ENCODE measurements at regions not wholly inside any gene's neighbourhood (a gene's known extent, or its start where the extent isn't known, plus 50 kb on each side); places are given as distances from the start of the nearest gene placed in this dataset.
"Not testable (repeated sequence)": the region's sequence is repeated elsewhere in the genome, so short reads cannot be mapped to it uniquely, and the experiment has no call there.

DNA sequence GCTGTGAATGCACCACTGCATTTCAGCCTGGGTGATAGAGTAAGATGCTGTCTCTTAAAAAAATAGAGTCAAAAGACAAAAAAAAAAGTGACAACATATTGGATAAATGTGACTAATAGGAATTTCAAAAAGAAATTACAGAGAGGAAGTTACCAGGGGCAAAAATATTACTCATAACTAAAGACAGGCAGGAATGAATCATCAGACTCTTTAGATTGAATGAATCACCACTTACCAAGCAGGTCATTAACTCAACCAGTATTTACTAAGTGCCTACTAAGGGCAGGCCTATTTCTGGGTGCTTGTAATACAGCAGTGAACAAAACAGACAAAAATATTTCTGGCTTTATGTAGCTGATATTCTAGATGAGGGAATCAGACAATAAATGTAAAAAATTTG, 301.3 kb downstream of the UBE2NL start:
- H3K4me3 ChIP-seq (ENCODE audit: low read length); DNase-seq (ENCODE audit: low read depth): not testable (repeated sequence)

DNA sequence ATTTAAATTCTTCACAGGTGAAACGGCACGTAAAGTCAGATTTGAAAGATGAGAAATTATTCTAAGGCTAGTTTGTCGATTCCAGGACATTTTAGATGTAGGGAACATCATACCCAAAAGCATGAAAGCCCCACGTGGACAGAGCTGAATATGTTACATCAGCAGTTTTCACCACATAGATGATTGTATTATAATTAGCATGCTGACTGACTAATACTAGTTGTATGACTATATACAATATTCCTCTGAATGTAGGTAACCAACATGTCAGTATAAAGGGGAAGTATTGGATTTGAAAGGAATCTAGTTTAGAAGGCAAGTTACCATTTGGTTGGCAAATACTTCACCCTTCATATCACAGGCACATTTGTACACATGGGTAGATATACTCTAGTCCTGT, 304.6 kb downstream of the UBE2NL start:
- H3K4me3 ChIP-seq (ENCODE audit: low read length) = not testable (repeated sequence)

DNA sequence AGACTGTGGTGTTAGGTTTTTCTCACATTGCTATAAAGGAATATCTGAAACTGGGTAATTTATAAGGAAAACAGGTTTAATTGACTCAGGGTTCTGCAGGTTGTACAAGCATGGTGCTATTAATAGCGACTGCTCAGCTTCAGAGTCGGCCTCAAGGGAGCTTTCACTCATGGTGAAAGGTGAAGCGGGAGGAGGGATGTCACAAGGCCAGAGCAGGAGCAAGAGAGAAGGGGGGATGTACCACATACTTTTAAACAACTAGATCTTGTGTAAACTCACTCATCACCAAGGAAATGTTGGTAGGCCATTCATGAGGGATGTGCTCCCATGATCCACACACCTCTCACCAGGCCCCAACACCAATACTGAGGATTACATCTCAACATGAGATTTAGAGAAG, 313.2 kb downstream of the UBE2NL start:
- DNase-seq (ENCODE audit: low read depth); H3K4me3 ChIP-seq (ENCODE audit: low read length): not testable (repeated sequence)

More for the DNA sequence above, 304.6 kb downstream of the UBE2NL start:
- not testable (repeated sequence) for DNase-seq (ENCODE audit: low read depth)

DNA sequence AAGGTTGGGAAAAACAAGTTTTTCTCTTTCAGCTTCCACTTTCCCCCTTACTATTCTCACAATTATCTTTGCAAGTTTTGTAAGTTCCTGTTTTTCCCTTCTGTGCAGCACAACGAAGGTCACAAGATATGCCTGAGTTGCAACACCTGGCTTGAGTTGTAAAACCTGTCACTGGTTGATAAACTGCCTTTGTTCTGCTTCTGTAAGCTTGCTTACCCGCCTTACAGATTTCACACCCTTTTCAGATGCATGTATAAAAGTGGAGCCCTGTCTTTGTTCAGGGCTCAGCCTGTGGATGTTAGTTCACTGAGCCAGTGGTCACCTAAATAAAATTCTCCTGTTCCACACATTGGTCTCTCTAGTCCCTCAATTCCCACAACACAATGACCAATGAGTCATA, 318.9 kb downstream of the UBE2NL start:
- DNase-seq (ENCODE audit: low read depth); H3K4me3 ChIP-seq (ENCODE audit: low read length): not testable (repeated sequence)

DNA sequence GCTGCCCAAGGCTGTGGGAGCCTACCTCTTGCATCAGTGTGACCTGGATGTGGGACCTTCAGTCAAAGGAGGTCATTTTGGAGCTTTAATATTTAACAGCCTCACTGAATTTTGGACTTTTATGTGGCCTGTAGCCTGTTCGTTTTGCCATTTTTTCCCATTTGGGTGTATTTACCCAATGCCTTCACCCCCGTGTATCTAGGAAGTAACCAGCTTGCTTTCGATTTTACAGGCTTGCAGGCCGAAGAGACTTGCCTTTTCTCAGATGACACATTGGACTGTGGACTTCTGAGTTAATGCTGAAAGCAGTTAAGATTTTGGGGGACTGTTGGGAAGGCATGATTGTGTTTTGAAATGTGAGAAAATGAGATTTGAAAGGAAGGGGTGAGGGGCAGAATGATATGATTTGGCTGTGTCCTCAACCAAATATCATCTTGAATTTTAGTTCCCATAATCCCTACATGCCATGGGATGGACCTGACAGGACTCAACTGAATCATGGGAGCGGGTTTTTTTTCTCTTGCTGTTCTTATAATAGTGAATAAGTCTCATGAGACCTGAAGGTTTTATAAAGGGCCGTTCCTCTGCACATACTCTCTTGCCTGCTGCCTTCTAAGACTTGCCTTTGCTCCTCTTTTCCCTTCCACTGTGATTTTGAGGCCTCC, 324.6 kb downstream of the UBE2NL start:
- DNase-seq (ENCODE audit: low read depth); H3K4me3 ChIP-seq (ENCODE audit: low read length): not testable (repeated sequence)

DNA sequence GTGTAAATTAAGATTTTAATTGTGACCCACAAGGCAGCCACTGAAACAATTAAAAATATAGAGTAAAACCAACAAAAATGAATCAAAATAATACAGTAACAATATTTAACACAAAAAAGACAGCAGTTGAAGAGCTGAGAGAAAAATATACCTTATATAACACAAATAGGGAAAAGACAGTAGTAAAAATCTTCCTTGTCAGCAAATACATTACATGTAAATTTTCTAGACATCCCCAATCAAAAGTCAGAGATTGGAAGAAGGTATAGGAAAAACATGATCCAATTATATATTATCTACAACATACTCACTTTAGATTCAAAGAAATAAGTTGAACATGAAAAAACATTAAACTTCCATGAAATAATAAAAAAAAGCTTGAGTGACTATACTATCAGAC, 330.8 kb downstream of the UBE2NL start:
- no peak for TF ChIP-seq CTCF (conservative IDR thresholded peaks at IDR 0.05; ENCODE audit: low read length)
- no peak overlapping the region for H3K4me3 ChIP-seq (ENCODE audit: low read length)
- DNase-seq (ENCODE audit: low read depth) = no peak

DNA sequence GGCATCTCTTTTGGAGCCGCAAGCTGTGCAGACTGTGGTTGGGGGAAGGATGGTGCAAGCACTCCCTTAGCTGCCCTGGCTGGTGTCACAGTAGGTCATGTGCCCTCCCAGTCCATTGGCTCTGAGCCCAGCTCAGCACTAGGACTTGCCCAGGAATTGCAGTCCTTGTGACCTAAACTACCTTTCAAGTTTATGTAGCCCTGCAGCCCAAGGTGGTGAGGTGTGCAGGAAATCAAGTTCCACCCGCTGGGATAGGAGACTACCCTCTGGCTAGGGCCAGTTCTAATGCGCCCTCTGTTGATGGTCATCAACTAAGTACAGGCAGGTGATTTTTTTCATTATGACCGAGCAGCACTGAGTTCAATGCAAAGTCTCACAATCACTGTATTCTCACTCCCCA, 335.2 kb downstream of the UBE2NL start:
- peak; percentile 0 for DNase-seq (ENCODE audit: low read depth)
- TF ChIP-seq CTCF (conservative IDR thresholded peaks at IDR 0.05; ENCODE audit: low read length) = no peak; the same call in 1 of the 2 replicates
- H3K4me3 ChIP-seq (ENCODE audit: low read length) = no peak overlapping the region

GRCh38 chrX:144231116-144231785, 347.4 kb downstream of the UBE2NL start:
- DNase-seq (ENCODE audit: low read depth); H3K4me3 ChIP-seq (ENCODE audit: low read length): not testable (repeated sequence)

- TF ChIP-seq CTCF (conservative IDR thresholded peaks at IDR 0.05; ENCODE audit: low read length) = no peak
- DNase-seq (ENCODE audit: low read depth) = no peak
- H3K4me3 ChIP-seq (ENCODE audit: low read length) = no peak overlapping the region
Observed at GRCh38 chrX:144253356-144253755, 369.5 kb downstream of the UBE2NL start.

DNA sequence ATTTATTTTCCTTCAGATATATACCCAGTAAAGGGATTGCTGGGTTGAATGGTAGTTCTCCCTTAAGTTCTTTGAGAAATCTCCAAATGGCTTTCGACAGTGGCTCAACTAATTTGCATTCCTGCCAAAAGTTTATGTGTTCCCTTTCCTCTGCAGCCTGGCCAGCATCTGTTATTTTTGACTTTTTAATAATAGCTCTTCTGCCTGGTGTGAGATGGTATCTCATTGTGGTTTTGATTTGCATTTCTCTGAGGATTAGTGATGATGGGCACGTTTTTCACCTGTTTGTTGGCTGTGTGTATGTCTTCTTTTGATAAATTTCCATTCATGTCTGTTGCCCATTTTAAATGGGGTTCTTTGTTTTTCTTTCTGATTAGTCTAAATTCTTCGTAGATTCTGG, 375.2 kb downstream of the UBE2NL start:
- TF ChIP-seq CTCF (conservative IDR thresholded peaks at IDR 0.05; ENCODE audit: low read length) = no peak
- H3K4me3 ChIP-seq (ENCODE audit: low read length) = no peak overlapping the region
- no peak for DNase-seq (ENCODE audit: low read depth)
